GM23338 (cell line): ENCODE measurements at regions not wholly inside any gene's neighbourhood (a gene's known extent, or its start where the extent isn't known, plus 50 kb on each side); places are given as distances from the start of the nearest gene placed in this dataset.

ENCODE experiments used
- POLR2AphosphoS5 ChIP-seq: IDR thresholded peaks from 2 replicates; pipeline ENCODE4 v1.6.1; 2016; ENCODE audit warnings: antibody characterized with exemption, low read depth
- TF ChIP-seq, protein P1 (sequence below), 2 experiments: fragments of 200-600 bp in 1 of 2; sonication (generic) in 1 of 2; conservative IDR thresholded peaks; 2 replicates each; pipeline versions ENCODE4 v1.5.1 to v1.6.1; 2016 to 2017; ENCODE audit warnings: antibody characterized with exemption in 2 of 2, low read depth in 2 of 2, mild to moderate bottlenecking in 2 of 2, moderate library complexity in 1 of 2

DNA sequence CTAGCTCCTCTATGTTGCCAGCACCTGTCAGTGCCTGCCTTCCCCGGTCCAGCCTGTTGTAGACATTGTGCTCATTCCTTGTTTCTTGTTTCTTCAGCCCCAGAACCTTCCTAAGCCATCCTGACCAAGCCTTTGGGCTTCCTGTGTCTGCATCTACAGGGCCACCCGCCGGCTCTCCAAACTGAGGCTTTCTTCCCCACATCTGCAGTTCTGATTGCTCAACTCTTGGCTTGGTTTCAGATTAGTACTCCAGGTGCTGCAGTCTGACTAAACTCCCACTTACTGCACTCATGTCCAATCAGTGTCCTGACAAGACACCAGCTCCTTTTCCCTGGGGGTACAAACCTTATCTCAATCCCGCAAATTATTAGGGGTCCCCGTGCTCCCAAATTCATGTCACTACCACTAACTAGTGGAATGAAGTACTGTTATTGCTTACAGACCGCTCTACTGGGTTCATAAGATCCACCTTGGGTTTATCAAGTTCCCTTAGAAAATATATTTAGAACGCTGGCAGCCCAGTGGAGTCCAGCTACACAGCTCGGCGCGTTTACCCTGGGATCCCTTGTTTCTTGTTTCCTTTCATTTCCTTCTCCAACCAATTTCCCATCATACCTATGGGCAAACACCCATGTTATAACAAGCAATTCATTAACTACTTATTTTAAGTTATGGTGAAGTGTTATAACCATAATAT is 114.2 kb upstream of the TJP1 start:
- TF ChIP-seq, protein P1, sequence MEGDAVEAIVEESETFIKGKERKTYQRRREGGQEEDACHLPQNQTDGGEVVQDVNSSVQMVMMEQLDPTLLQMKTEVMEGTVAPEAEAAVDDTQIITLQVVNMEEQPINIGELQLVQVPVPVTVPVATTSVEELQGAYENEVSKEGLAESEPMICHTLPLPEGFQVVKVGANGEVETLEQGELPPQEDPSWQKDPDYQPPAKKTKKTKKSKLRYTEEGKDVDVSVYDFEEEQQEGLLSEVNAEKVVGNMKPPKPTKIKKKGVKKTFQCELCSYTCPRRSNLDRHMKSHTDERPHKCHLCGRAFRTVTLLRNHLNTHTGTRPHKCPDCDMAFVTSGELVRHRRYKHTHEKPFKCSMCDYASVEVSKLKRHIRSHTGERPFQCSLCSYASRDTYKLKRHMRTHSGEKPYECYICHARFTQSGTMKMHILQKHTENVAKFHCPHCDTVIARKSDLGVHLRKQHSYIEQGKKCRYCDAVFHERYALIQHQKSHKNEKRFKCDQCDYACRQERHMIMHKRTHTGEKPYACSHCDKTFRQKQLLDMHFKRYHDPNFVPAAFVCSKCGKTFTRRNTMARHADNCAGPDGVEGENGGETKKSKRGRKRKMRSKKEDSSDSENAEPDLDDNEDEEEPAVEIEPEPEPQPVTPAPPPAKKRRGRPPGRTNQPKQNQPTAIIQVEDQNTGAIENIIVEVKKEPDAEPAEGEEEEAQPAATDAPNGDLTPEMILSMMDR (conservative IDR thresholded peaks at IDR 0.05; ENCODE audit: low read depth in 2 of 2): no peak
- TF ChIP-seq POLR2AphosphoS5: no peak
